C1 segment of cervical spinal cord (tissue), 14 donors: ENCODE measurements at regions not wholly inside any gene's neighbourhood (a gene's known extent, or its start where the extent isn't known, plus 50 kb on each side); places are given as distances from the start of the nearest gene placed in this dataset.
"Not testable (repeated sequence)": the region's sequence is repeated elsewhere in the genome, so short reads cannot be mapped to it uniquely, and the experiment has no call there.

ENCODE experiments used
- DNase-seq, 14 donors: peaks; one replicate each; lab custom pipeline; 2025; lab: John Stamatoyannopoulos, UW

DNA sequence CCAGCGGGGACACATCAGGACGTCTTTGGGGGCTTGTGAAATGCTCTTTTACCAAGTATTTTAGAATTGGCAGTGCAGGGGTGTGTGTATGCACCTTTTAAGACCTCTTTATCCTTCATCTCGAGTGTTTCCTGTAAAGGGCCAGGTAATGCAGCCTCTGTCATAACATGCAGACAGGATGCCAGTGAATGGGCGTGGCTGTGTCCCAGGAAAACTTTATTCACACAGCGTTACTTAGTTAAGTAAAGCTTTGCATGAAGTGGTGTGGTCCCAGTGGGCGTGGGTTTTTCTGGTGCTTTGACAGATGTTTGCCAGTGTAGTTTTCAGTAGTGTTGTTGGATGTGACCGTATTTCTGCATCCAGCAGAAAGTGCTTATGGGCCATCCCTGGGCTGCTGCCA, 70.3 kb upstream of the FAN1 start:
- not testable (repeated sequence) for DNase-seq

DNA sequence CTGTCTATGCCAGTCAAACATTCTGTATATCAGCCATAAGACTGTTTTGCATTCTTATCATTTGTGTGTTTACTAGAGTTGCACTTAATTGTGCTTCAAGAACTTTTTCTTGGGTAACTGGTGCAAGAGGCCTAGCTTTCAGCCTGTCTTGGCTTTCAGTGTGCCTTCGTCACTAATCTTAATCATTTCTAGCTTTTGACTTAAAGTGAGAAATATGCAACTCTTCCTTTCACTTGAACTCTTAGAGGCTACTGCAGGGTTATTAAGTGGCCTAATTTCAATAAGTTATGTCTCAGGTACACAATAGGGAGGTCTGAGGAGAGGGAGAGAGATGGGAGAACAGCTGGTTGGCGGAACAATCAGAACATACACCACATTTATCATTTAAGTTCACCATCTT, 62.1 kb upstream of the FAN1 start:
- not testable (repeated sequence) for DNase-seq

DNA sequence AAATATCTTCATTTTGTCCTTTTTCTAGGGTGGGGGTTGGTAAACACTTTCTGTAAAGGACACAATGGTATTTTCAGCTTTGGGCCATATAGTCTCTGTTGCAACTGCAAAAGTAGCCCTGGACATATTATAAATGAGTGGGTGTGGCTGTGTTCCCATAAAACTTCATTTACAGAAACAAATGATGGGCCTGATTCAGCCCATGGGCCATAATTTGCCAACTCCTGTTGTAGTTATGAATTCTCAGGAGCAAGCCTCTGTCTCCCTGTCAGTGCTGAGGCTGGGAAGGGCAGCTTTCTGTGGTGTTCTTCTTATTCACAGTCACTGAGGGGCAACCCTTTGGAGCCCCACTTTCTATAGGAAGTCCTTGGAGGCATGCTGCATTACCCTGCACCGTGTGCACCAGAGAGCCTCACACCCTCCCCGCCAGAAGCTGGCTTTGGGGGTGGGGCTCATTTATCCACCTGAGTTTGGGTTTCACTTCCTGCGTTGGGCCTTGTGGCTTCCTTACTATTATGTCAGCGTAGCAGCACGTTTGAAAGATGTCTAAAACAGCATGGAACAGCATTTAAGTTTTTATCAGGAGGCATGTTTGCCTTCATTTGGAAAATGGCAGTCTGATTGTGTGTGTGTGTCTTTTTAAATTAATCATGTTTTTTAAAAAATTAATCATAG, 60.8 kb upstream of the FAN1 start:
- not testable (repeated sequence) for DNase-seq

DNA sequence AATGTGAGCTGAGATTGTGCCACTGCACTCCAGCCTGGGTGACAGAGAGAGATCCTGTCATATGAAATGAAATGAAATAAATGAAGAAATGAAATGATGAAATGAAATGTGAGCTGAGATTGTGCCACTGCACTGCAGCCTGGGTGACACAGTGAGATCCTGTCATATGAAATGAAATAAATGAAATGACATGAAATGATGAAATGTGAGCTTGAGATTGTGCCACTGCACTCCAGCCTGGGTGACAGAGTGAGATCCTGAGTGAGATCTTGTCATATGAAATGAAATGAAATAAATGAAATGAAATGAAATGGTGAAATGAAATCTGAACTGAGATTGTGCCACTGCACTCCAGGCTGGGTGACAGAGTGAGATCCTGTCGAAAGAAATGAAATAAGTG, 58.2 kb upstream of the FAN1 start:
- not testable (repeated sequence) for DNase-seq
